CD14-positive monocyte (primary cell): ENCODE measurements at regions not wholly inside any gene's neighbourhood (a gene's known extent, or its start where the extent isn't known, plus 50 kb on each side); places are given as distances from the start of the nearest gene placed in this dataset.

Experiments
- DNase-seq, 3 donors: peaks; one replicate each; pipeline ENCODE4 v3.0.0-alpha.2; 2011 to 2022
- H2AFZ ChIP-seq: 2 replicates; pipeline ENCODE4 v1.6.0; 2012; ENCODE audit warnings: mild to moderate bottlenecking, low read depth, low read length, inconsistent platforms; ENCODE audit not compliant: insufficient read depth, poor library complexity, severe bottlenecking
- H3K27ac ChIP-seq, 2 donors: 1 replicate in 1 of 2; 2 replicates in 1 of 2; pipeline ENCODE4 v1.5.1; 2012 to 2013; ENCODE audit warnings: low read length in 2 of 2, control low read depth in 1 of 2, inconsistent platforms in 1 of 2, low read depth in 1 of 2, mild to moderate bottlenecking in 1 of 2
- H3K27me3 ChIP-seq, 2 donors: one replicate each; pipeline versions ENCODE4 v1.6.0 to v1.6.1; 2011 to 2013; ENCODE audit warnings: low read length in 2 of 2; ENCODE audit not compliant: control insufficient read depth in 2 of 2, insufficient read depth in 2 of 2
- H3K36me3 ChIP-seq, 2 donors: replicated peaks in 1 of 2; 1 replicate in 1 of 2; 2 replicates in 1 of 2; pipeline versions ENCODE4 v1.5.1 to v1.6.1; 2012 to 2013; ENCODE audit warnings: low read length in 2 of 2, control low read depth in 1 of 2, inconsistent platforms in 1 of 2, mild to moderate bottlenecking in 1 of 2; ENCODE audit not compliant: insufficient read depth in 2 of 2, control insufficient read depth in 1 of 2
- H3K4me1 ChIP-seq, 2 donors: 1 replicate in 1 of 2; 2 replicates in 1 of 2; pipeline versions ENCODE4 v1.5.1 to v1.6.1; 2012 to 2013; ENCODE audit warnings: low read length in 2 of 2, control low read depth in 1 of 2, inconsistent platforms in 1 of 2, mild to moderate bottlenecking in 1 of 2, moderate library complexity in 1 of 2; ENCODE audit not compliant: insufficient read depth in 2 of 2, control insufficient read depth in 1 of 2
- H3K4me2 ChIP-seq: replicated peaks from 2 replicates; pipeline ENCODE3; 2012; ENCODE audit warnings: low read length, moderate library complexity, mild to moderate bottlenecking; ENCODE audit not compliant: poor library complexity, severe bottlenecking; ENCODE audit errors: extremely low read depth
- H3K4me3 ChIP-seq, 3 experiments: fragments of 200-600 bp in 1 of 3; sonication (generic) in 1 of 3; replicated peaks in 1 of 3; 1 replicate in 2 of 3; 2 replicates in 1 of 3; pipeline ENCODE4 v1.5.1; 2011 to 2013; ENCODE audit warnings: low read length in 3 of 3, mild to moderate bottlenecking in 3 of 3, control low read depth in 2 of 3, low read depth in 2 of 3, inconsistent platforms in 1 of 3, moderate library complexity in 1 of 3
- H3K79me2 ChIP-seq: 2 replicates; pipeline ENCODE4 v1.6.0; 2012; ENCODE audit warnings: mild to moderate bottlenecking, control low read depth, inconsistent platforms, low read length, moderate library complexity; ENCODE audit not compliant: insufficient read depth
- H3K9ac ChIP-seq: 2 replicates; pipeline ENCODE4 v1.6.0; 2017; ENCODE audit warnings: low read length, mild to moderate bottlenecking; ENCODE audit not compliant: insufficient read depth, poor library complexity, severe bottlenecking
- H3K9me3 ChIP-seq, 2 donors: replicated peaks in 1 of 2; 1 replicate in 1 of 2; 2 replicates in 1 of 2; pipeline versions ENCODE4 v1.5.1 to v1.6.1; 2012 to 2013; ENCODE audit warnings: low read length in 2 of 2, control low read depth in 1 of 2; ENCODE audit not compliant: control insufficient read depth in 1 of 2, insufficient read depth in 1 of 2
- H4K20me1 ChIP-seq: 2 replicates; pipeline ENCODE4 v1.6.0; 2012; ENCODE audit warnings: mild to moderate bottlenecking, low read length, control low read depth, moderate library complexity; ENCODE audit not compliant: insufficient read depth
- H3K27ac Mint-ChIP-seq, 7 donors: one replicate each; pipeline ENCODE4 v1.8.0; 2020; ENCODE audit warnings: mild to moderate bottlenecking in 7 of 7, mixed read lengths in 7 of 7, moderate library complexity in 6 of 7, inconsistent platforms in 2 of 7
- H3K27me3 Mint-ChIP-seq, 3 donors: one replicate each; pipeline ENCODE4 v1.8.0; 2021 to 2022; ENCODE audit warnings: low read depth in 3 of 3, mild to moderate bottlenecking in 3 of 3, mixed read lengths in 3 of 3, moderate library complexity in 3 of 3, inconsistent platforms in 1 of 3
- H3K36me3 Mint-ChIP-seq, 2 donors: one replicate each; pipeline ENCODE4 v1.8.0; 2020; ENCODE audit warnings: mixed read lengths in 2 of 2, inconsistent platforms in 1 of 2, mild to moderate bottlenecking in 1 of 2
- H3K4me1 Mint-ChIP-seq: one replicate; pipeline ENCODE4 v1.8.0; 2020; ENCODE audit warnings: mild to moderate bottlenecking, mixed read lengths
- H3K4me3 Mint-ChIP-seq, 2 donors: one replicate each; pipeline ENCODE4 v1.8.0; 2020; ENCODE audit warnings: mild to moderate bottlenecking in 2 of 2, mixed read lengths in 2 of 2, moderate library complexity in 1 of 2
- H3K9me3 Mint-ChIP-seq, 7 donors: one replicate each; pipeline ENCODE4 v1.8.0; 2020 to 2022; ENCODE audit warnings: mixed read lengths in 7 of 7, mild to moderate bottlenecking in 6 of 7, moderate library complexity in 6 of 7, inconsistent platforms in 2 of 7
- WGBS: methylation state at CpG from one replicate; pipeline ENCODE4 v1.1.5; 2013; ENCODE audit warnings: missing lambda C conversion rate; ENCODE audit not compliant: insufficient coverage; 5-methylcytosine and 5-hydroxymethylcytosine counted together
- intact Hi-C, 2 donors: fragments of 100-400 bp; cut with micrococcal nuclease; formaldehyde crosslinking; loops; one replicate each; pipeline versions ENCODE4 v1.15.0 to v1.15.1; 2023
- TF ChIP-seq, protein P1 (sequence below): fragments of 200-600 bp; IDR thresholded peaks from one replicate; pipeline ENCODE4 v1.8.0; 2022; ENCODE audit warnings: antibody characterized with exemption, mild to moderate bottlenecking

DNA sequence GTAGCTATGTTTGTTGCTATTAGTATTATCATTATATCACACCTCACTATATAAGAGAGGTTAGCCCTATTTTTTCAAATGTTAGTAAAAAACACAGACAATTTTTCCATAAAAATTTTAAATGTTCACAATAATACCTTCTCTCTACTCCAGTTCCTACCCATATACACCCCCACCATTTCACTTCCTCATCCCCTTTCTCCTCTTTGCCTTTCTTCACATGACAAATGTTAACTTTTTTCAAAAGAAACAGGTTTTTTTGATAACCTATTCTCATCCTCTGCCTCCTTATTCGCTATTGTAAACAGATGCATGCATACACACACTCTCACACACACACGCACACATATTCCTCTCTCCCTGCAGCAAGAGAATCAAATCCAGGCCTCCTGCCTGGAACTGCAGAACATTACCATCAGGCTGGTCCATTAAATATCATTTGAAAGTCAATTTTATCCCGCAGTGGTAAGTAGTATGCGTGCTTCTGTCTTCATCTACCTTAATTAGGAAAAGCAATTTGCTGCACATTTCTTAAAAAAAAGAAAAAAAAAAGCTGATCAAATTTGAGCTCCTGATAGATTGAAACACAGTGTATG lies 55.5 kb downstream of the MID1IP1 start:
- TF ChIP-seq, protein P1, sequence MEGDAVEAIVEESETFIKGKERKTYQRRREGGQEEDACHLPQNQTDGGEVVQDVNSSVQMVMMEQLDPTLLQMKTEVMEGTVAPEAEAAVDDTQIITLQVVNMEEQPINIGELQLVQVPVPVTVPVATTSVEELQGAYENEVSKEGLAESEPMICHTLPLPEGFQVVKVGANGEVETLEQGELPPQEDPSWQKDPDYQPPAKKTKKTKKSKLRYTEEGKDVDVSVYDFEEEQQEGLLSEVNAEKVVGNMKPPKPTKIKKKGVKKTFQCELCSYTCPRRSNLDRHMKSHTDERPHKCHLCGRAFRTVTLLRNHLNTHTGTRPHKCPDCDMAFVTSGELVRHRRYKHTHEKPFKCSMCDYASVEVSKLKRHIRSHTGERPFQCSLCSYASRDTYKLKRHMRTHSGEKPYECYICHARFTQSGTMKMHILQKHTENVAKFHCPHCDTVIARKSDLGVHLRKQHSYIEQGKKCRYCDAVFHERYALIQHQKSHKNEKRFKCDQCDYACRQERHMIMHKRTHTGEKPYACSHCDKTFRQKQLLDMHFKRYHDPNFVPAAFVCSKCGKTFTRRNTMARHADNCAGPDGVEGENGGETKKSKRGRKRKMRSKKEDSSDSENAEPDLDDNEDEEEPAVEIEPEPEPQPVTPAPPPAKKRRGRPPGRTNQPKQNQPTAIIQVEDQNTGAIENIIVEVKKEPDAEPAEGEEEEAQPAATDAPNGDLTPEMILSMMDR: no peak
- Histone ChIP-seq H3K9me3 (no peaks in the 10 kb centered on the region), H3K4me3 (no peak overlapping the region), H3K4me2 (no peak overlapping the region), H4K20me1 (no peaks in the 10 kb centered on the region), H3K27me3 (no peaks in the 10 kb centered on the region), H3K36me3 (no peaks in the 10 kb centered on the region), H2AFZ (no peak overlapping the region), H3K9ac (no peak overlapping the region), H3K27ac (no peak overlapping the region), H3K4me1 (peaks cover 15 to 17% of the 10 kb centered on the region in 2 donors), H3K79me2 (no peaks in the 10 kb centered on the region)
- WGBS: no CpG with 5 or more reads among the region's 4 CpGs
- Mint-ChIP-seq H3K36me3 (no peaks in the 10 kb centered on the region), H3K27ac (peak overlapping the region in 1 of 7 donors; percentile 1), H3K27me3 (no peaks in the 10 kb centered on the region), H3K9me3 (peaks cover 0 to 1% (median 0%) of the 10 kb centered on the region in 7 donors), H3K4me3 (no peak overlapping the region), H3K4me1 (peaks cover 14% of the 10 kb centered on the region)
- DNase-seq: no peak
- intact Hi-C loops: no loop called here

DNA sequence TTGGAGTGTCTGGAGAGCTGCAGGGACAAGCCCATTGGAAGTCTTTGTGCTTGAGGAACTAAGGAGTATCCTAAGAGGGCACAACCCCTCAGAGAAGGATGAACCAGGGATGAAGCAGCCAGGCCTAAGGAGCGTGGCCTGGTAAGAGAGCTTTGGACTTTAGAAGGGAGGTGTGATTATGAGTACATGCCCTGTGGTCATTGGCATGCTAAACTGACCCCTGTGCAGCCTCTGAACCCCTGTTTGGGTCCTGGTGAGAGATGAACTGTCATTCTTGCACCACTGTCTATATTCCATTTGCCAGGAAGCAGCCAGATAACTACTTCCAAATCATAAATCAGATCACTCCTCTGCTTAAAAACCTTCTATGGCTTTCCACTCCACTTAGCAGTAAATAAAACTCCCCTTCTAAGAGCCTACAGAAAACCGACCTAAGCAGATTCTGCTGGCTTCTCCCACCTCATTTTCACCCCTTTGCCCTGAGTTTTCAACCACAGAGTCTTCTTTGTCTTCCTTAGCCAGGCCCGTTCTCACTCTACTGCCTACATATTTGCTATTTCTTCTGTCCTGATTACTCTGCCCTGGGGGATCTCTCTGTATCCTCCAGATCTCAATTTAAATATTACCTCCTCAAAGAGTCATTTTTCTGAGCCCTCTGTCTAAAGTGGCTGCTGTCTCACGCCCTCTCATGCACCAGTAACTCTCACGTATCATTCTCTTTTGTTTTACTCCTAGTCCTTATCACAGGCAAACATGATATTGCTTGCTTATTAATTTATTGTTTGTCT lies 56.7 kb downstream of the MID1IP1 start:
- Mint-ChIP-seq H3K27ac (peak overlapping the region in 1 of 7 donors; percentile 10), H3K36me3 (no peaks in the 10 kb centered on the region), H3K9me3 (no peaks in the 10 kb centered on the region), H3K4me3 (no peak overlapping the region), H3K27me3 (no peaks in the 10 kb centered on the region), H3K4me1 (peaks cover 14% of the 10 kb centered on the region)
- DNase-seq: no peak
- intact Hi-C loops: no loop called here
- H3K79me2 ChIP-seq: no peaks in the 10 kb centered on the region
- no peak overlapping the region for H3K27ac ChIP-seq
- H3K4me2 ChIP-seq: no peak overlapping the region
- no peaks in the 10 kb centered on the region for H3K36me3 ChIP-seq
- peaks cover 27 to 28% of the 10 kb centered on the region in 2 donors for H3K4me1 ChIP-seq
- no peaks in the 10 kb centered on the region for H3K27me3 ChIP-seq
- H2AFZ ChIP-seq: no peak overlapping the region
- no peak overlapping the region for H3K4me3 ChIP-seq
- TF ChIP-seq, protein P1: no peak
- H4K20me1 ChIP-seq: no peaks in the 10 kb centered on the region
- H3K9ac ChIP-seq: no peak overlapping the region
- WGBS: 80% methylated on average over 1 of the region's 5 CpGs
- H3K9me3 ChIP-seq: no peaks in the 10 kb centered on the region
